GM21360 (cell line): ENCODE measurements at regions not wholly inside any gene's neighbourhood (a gene's known extent, or its start where the extent isn't known, plus 50 kb on each side); places are given as distances from the start of the nearest gene placed in this dataset.

Experiments used
- ATAC-seq: cut with Tn5 transposase; IDR thresholded peaks from one replicate; pipeline ENCODE4 v1.9.1; 2021; ENCODE audit warnings: mild to moderate bottlenecking, moderate library complexity; ENCODE audit not compliant: unreplicated experiment

DNA sequence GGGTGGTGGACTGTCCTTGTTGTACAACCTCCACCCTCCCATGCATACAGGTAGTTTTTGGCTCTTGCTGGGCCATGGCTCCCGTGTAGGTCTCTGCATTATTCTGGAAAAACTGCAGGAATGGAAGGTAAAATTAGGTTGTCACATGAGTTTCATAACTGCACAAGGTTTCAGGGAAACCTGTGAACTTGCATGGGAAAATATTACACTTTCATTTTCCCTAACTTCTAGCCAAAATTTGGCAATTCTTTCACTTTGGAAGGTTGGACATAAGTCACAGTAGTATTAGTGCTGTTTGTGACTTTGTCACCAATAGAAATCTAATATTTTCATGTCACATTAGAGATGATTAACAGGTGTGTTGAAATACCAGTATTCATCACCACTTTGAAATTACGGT lies 118.1 kb upstream of the MGAT5 start:
- no peak for ATAC-seq

GRCh38 chr2:134136731-134137130 lies 117.1 kb upstream of the MGAT5 start:
- ATAC-seq, result no peak

- ATAC-seq, result no peak
These were observed 116.7 kb upstream of the MGAT5 start for GRCh38 chr2:134137182-134137611.

DNA sequence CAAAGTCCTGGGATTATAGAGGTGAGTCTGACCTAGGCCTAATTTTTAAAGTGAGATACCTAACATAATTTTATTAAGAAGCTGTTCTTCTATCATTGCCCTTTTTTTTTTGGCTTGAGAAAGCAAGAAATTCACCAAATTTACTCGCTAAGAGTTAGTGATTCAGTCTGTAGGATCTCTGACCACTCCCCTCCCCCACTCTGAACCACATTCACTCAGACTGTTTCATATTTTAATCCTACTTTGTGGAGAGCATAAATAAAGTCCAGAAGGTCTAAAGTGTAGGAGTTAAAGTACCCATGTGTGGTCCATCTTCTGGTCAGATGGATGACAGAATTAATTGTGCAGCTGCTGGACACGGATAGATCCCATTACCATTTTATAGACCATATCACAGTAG lies 115.8 kb upstream of the MGAT5 start:
- no peak for ATAC-seq

DNA sequence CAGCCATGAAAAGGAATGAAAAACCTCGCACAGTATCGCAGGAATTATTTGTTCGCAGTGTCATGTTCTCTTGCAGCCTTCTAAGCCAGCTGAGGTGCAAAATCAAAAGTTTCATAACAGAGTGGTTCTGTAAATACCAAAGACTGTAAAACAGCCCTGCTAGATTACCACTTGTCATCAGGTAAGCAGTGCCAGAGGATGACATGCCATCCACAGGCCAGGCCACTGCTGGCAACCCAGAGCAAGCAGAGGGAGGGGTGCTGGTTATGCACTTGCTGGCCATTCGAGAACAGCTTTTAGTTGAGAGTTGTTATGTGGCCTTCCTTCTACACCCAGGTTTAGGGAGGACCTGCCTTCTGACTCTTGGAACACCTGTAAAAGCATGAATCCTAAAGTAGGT lies 114.3 kb upstream of the MGAT5 start:
- ATAC-seq, result no peak

- ATAC-seq, result no peak
These were observed 113.6 kb upstream of the MGAT5 start for GRCh38 chr2:134140251-134140661.

- no peak for ATAC-seq
These were observed 112.1 kb upstream of the MGAT5 start for GRCh38 chr2:134141598-134142340.

DNA sequence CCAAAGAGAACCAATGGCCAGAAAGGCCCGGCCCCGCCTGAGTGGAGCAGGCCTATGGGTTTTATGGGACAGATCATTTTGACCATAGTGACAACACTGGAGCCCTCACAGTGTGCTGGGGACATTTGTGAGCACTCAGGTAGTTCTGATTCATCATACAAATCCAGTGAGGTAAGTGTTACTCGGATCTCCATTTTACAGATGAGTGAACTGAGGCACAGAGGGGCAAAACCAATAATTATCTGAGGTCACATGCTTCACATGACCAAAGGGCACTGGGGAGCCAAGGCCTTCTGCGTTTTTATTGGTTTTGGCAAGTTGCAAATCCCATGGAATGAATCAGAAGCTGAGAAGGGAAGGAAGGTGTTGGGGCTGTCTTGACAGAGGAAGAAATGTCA lies 111.5 kb upstream of the MGAT5 start:
- no peak for ATAC-seq

- no peak for ATAC-seq
These were observed 111.0 kb upstream of the MGAT5 start for GRCh38 chr2:134142903-134143302.

GRCh38 chr2:134143568-134143967 lies 110.3 kb upstream of the MGAT5 start:
- no peak for ATAC-seq

- ATAC-seq, result no peak
These were observed 109.7 kb upstream of the MGAT5 start for GRCh38 chr2:134144081-134144596.

DNA sequence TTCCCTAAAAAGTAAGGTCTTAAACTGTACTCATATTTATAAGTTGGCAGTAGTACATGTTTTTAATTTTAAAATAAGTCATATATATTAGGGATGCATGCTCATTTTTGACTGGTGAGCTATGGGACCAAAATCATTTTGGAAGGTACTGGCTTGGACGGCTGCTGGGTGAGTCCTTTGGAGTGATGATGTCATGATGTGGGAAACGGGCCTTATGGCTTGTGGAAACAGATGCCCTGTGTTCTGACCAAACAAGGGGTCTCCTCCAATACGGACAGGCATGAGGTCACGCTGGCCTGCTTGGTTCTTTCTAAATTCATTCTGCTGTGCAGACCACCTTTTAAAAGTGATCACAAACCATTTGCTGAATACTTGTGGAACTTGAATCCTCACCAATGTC lies 109.2 kb upstream of the MGAT5 start:
- no peak for ATAC-seq

GRCh38 chr2:134145519-134145918 lies 108.4 kb upstream of the MGAT5 start:
- ATAC-seq, result no peak

GRCh38 chr2:134146161-134146560 lies 107.7 kb upstream of the MGAT5 start:
- no peak for ATAC-seq

- ATAC-seq, result no peak
These were observed 107.3 kb upstream of the MGAT5 start for GRCh38 chr2:134146620-134147019.

GRCh38 chr2:134148172-134148571 lies 105.7 kb upstream of the MGAT5 start:
- no peak for ATAC-seq

GRCh38 chr2:134148843-134149472 lies 104.9 kb upstream of the MGAT5 start:
- no peak for ATAC-seq

DNA sequence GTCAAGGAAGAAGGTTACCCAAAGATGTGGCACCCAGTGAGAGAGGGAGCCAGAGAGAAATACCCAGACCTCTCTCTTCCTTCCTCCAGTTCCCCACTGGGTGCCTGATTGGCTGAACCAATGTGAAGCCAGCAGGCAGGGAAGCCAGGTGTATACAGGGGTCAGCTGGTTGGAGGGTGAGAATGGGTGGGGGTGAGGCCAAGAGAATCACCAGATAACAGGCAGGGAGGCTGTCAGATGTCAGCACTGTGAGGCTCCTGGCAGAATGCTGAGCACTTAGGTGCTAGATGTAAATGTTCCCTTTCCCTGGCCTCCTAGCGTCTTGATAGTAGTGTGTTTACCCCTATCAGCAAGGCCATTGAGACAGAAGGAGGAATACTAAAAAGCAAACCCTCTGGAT lies 104.0 kb upstream of the MGAT5 start:
- ATAC-seq, result no peak

DNA sequence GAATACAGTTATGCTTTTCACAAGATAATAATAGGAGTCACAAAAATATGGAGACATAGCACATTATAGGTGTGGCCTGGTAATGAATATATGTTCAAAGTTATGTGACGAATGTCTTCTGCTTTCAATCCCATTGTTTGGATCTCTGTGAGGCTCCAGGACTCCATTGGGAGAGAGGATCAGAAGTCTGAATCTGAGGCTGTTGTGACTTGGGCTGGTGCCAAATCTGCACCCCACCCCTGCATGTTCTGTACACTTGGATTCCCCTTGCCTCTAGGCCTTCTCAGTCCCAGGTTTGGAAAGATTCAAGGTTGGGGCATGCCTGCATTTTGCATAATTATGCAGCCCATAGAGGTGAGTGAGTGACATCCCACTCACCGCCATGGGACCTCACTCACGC lies 103.1 kb upstream of the MGAT5 start:
- ATAC-seq, result no peak

- ATAC-seq, result no peak
These were observed 101.5 kb upstream of the MGAT5 start for GRCh38 chr2:134152045-134153010.

DNA sequence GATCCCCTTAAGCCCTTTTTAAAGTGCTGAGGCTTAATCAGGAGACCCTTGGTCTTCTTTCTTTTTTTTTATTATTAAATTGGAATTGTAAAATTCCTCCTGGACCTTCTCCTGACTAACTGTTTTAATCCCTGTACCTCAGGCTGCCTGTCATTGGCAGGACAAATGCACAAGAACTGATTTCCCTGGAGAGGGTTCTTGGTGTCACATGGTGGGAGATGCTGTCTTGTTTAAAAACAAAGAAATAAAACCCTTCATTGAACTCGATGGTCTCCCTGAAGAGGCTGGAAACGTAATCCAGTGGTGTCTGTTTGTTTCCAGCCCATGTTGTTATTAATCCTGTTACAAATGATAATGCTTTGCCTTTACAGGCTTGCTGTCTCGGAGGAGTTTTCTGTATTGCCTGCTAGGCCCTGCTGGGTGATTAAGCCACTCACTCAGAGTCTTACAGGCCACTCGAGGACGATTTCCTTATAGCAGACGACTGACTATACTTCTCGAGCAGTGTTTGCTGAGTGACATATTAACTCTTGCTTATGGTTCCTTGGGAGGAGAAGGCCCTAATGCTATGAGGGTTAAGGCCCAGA lies 100.5 kb upstream of the MGAT5 start:
- ATAC-seq, result no peak
